Liver (tissue), 8 donors: ENCODE measurements at regions not wholly inside any gene's neighbourhood (a gene's known extent, or its start where the extent isn't known, plus 50 kb on each side); places are given as distances from the start of the nearest gene placed in this dataset.
"Not testable (repeated sequence)": the region's sequence is repeated elsewhere in the genome, so short reads cannot be mapped to it uniquely, and the experiment has no call there.

Source experiments
- DNase-seq: peaks from one replicate; pipeline ENCODE4 v3.0.0-alpha.2; 2017; ENCODE audit warnings: low spot score
- H3K27ac ChIP-seq, 2 donors: one replicate each; pipeline ENCODE4 v1.7.0; 2013; ENCODE audit warnings: inconsistent platforms in 2 of 2, low read length in 2 of 2, control low read depth in 1 of 2, low read depth in 1 of 2, mild to moderate bottlenecking in 1 of 2
- H3K27me3 ChIP-seq, 4 donors: one replicate each; pipeline versions ENCODE4 v1.6.1 to v1.7.0; 2013; ENCODE audit warnings: low read length in 3 of 4, inconsistent platforms in 1 of 4, mild to moderate bottlenecking in 1 of 4, moderate library complexity in 1 of 4; ENCODE audit not compliant: control insufficient read depth in 4 of 4, insufficient read depth in 4 of 4
- H3K36me3 ChIP-seq, 4 donors: one replicate each; pipeline versions ENCODE4 v1.6.1 to v1.7.0; 2013; ENCODE audit warnings: low read length in 3 of 4, mild to moderate bottlenecking in 3 of 4, low read depth in 1 of 4, moderate library complexity in 1 of 4; ENCODE audit not compliant: control insufficient read depth in 4 of 4, insufficient read depth in 3 of 4
- H3K4me1 ChIP-seq, 4 donors: one replicate each; pipeline versions ENCODE4 v1.6.1 to v1.7.0; 2013; ENCODE audit warnings: low read length in 3 of 4, mild to moderate bottlenecking in 3 of 4, moderate library complexity in 1 of 4; ENCODE audit not compliant: control insufficient read depth in 4 of 4, insufficient read depth in 4 of 4
- H3K4me3 ChIP-seq, 3 donors: one replicate each; pipeline versions ENCODE4 v1.6.1 to v1.7.0; 2013; ENCODE audit warnings: low read length in 3 of 3, control low read depth in 1 of 3, low read depth in 1 of 3, mild to moderate bottlenecking in 1 of 3
- H3K9ac ChIP-seq, 2 donors: one replicate each; pipeline ENCODE4 v1.7.0; 2013; ENCODE audit warnings: low read length in 2 of 2, mild to moderate bottlenecking in 2 of 2, moderate library complexity in 2 of 2, control low read depth in 1 of 2, low read depth in 1 of 2
- H3K9me3 ChIP-seq, 4 donors: one replicate each; pipeline versions ENCODE4 v1.6.1 to v1.7.0; 2013; ENCODE audit warnings: low read length in 3 of 4; ENCODE audit not compliant: control insufficient read depth in 4 of 4
- FOXA1 ChIP-seq: IDR thresholded peaks from 2 replicates; pipeline ENCODE4 v1.6.1; 2016; ENCODE audit warnings: antibody characterized with exemption
- FOXA2 ChIP-seq: IDR thresholded peaks from 2 replicates; pipeline ENCODE4 v1.6.1; 2016; ENCODE audit warnings: antibody characterized with exemption
- GABPA ChIP-seq, 2 donors: IDR thresholded peaks in 1 of 2; conservative IDR thresholded peaks in 1 of 2; 2 replicates each; pipeline ENCODE4 v1.6.1; 2016; ENCODE audit warnings: antibody characterized with exemption in 2 of 2, mild to moderate bottlenecking in 1 of 2, moderate library complexity in 1 of 2
- HNF4A ChIP-seq, 2 donors: conservative IDR thresholded peaks; 2 replicates each; pipeline ENCODE4 v1.6.1; 2016; ENCODE audit warnings: antibody characterized with exemption in 2 of 2, mild to moderate bottlenecking in 2 of 2
- HNF4G ChIP-seq: IDR thresholded peaks from 2 replicates; pipeline ENCODE4 v1.6.1; 2016; ENCODE audit warnings: antibody characterized with exemption
- JUND ChIP-seq, 2 donors: IDR thresholded peaks; 2 replicates each; pipeline ENCODE4 v1.6.1; 2016; ENCODE audit warnings: antibody characterized with exemption in 2 of 2
- RAD21 ChIP-seq, 2 donors: IDR thresholded peaks; 2 replicates each; pipeline ENCODE4 v1.6.1; 2016; ENCODE audit warnings: antibody characterized with exemption in 2 of 2, mild to moderate bottlenecking in 2 of 2
- RXRA ChIP-seq, 2 donors: IDR thresholded peaks; 2 replicates each; pipeline ENCODE4 v1.6.1; 2017 to 2018; ENCODE audit warnings: antibody characterized with exemption in 2 of 2, mild to moderate bottlenecking in 1 of 2
- SP1 ChIP-seq: IDR thresholded peaks from 2 replicates; pipeline ENCODE4 v1.6.1; 2018; ENCODE audit warnings: antibody characterized with exemption, mild to moderate bottlenecking
- TAF1 ChIP-seq: conservative IDR thresholded peaks from 2 replicates; pipeline ENCODE4 v1.6.1; 2016; ENCODE audit warnings: antibody characterized with exemption, mild to moderate bottlenecking
- YY1 ChIP-seq: IDR thresholded peaks from 2 replicates; pipeline ENCODE4 v1.6.1; 2016; ENCODE audit warnings: antibody characterized with exemption, mild to moderate bottlenecking
- WGBS: extraction: QIAGEN DNeasy Blood & Tissue Kit; methylation state at CpG from one replicate; pipeline ENCODE4 v1.1.7; 2013; 5-methylcytosine and 5-hydroxymethylcytosine counted together
- TF ChIP-seq, protein P1 (sequence below): IDR thresholded peaks from 2 replicates; pipeline ENCODE4 v1.6.1; 2016; ENCODE audit warnings: antibody characterized with exemption
- TF ChIP-seq, protein P2 (sequence below): fragments of 150-350 bp; IDR thresholded peaks from 2 replicates; pipeline ENCODE4 v1.5.1; 2017; ENCODE audit warnings: improper control_type of control experiment, low read depth, low read length; ENCODE audit not compliant: missing input control
- donor health status: healthy.
- donor health status: healthy.
- donor health status: healthy.
- donor health status: healthy.
- donor health status: healthy.

DNA sequence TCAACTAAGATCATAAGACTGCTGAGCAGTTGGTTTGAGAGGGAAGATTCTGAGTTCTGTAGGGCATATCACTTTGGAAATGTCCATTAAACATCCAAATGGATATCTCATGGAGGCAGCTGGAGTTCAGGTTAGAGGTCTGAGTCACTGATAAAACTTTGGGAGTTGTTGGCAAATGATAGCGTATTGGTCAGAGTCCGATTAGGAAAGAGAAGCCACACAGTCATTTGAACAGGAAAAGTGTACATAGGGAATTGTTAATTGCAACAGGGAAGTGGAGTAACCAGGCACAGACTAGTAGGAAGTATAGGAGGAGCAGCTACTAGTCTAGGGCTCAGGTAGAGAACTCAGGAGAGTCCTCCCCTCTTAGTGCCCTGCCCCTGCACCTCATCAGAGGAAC is 126.6 kb upstream of the PTPN20 start:
- H3K9ac ChIP-seq, H3K9me3 ChIP-seq, H3K4me3 ChIP-seq, H3K27me3 ChIP-seq, H3K4me1 ChIP-seq, H3K36me3 ChIP-seq, DNase-seq: not testable (repeated sequence)
- 22% methylated on average over 2 of the region's 2 CpGs for WGBS
- TF ChIP-seq YY1: peak; percentile 39
- TF ChIP-seq FOXA2: peak; percentile 30
- peak; percentile 22 for TF ChIP-seq HNF4G
- peak; percentile 14 for TF ChIP-seq FOXA1
- TF ChIP-seq JUND (IDR thresholded peaks at IDR 0.05): peak; percentile 48 to 57
- TF ChIP-seq, protein P1, sequence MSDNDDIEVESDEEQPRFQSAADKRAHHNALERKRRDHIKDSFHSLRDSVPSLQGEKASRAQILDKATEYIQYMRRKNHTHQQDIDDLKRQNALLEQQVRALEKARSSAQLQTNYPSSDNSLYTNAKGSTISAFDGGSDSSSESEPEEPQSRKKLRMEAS: peak; percentile 62
- TF ChIP-seq SP1: peak; percentile 41
- peak; percentile 64 to 67 for TF ChIP-seq HNF4A (conservative IDR thresholded peaks at IDR 0.05)
- TF ChIP-seq RXRA (IDR thresholded peaks at IDR 0.05): peak in 1 of 2 donors; percentile 49
- peak overlapping the region; percentile 46 to 61 for H3K27ac ChIP-seq

DNA sequence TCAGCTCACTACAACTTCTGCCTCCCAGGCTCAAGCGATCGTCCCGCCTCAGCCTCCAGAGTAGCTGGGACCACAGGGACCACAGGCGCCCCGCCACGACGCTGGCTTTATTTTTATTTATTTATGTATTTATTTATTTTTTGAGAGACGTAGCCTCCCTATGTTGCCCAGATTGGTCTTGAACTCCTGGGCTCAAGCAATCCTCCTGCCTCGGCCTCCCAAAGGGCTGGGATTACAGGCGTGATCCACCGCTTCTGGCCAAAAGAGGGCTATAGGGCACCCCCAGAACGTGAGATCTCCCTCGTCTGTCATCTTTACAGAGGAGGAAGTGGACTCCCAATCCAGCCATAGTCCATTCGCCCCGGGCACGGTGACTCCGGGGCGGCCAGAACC is 125.1 kb upstream of the PTPN20 start:
- not testable (repeated sequence) for H3K27me3 ChIP-seq, H3K9me3 ChIP-seq, DNase-seq, H3K36me3 ChIP-seq, H3K4me1 ChIP-seq
- H3K27ac ChIP-seq: peak overlapping the region; percentile 62 to 73
- H3K9ac ChIP-seq: peak overlapping the region in 1 of 2 donors; percentile 53
- H3K4me3 ChIP-seq: peak overlapping the region in 2 of 3 donors; percentile 11 to 51
- 56% methylated on average over 13 of the region's 18 CpGs for WGBS

DNA sequence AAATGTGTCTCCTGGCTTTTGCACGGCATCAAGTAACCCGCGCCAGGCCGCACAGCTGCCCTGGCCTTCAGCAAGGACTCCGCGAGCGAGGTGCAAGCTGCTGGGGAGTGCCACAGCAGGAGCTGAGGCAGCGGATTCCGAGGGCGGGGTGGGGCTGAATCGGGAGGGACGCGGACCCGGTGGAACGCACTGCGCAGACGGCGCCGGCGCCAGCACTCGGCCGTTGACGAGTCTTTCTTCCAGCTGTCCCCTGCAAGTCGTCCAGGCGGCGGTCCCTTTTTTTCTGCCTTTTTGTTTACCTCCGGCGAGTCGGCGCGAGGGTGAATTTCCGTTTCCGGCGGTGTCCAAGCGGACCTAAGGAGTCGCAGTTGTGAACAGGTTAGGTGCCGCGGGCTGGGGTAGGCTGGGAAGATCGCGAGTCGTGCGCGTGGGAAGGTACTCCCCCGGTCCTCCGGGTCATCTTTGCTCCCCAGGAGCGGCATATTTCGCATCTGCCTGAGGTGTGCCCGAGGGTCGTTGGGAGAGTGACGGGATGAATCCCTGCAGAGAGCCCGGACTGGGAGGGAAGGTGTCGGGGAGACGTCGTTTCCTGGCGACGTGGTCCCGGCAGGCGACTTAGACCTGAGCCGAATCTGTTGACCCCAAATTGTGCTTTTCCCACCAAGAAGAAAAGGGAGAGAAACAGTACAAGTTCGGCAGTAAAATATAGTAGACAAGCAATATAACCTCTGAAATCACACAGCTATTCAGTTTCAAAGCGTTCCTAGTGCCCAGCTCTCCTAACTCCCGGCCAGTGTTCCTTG is 124.5 kb upstream of the PTPN20 start:
- under 1% methylated on average over 41 of the region's 62 CpGs for WGBS
- peak overlapping the region; percentile 11 to 74 for H3K9ac ChIP-seq

DNA sequence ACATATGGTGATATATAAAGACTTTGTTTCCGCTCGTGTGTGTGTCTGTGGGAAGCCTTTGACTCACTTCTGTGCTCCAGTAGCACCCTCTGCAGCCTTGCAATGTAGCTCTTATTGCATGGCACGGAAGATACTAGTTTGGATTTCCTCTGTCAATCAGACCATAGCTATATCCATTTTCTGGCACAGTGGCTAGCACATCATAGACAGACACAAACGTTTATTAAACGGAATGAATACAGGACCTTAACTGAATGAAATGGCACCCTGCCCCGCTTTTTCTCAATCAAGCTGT is 124.0 kb upstream of the PTPN20 start:
- no peak for TF ChIP-seq TAF1
- TF ChIP-seq FOXA2: no peak
- peak in 1 of 2 donors; percentile 2 for TF ChIP-seq RXRA (IDR thresholded peaks at IDR 0.05)
- peak; percentile 67 to 69 for TF ChIP-seq RAD21 (IDR thresholded peaks at IDR 0.05)
- TF ChIP-seq, protein P2, sequence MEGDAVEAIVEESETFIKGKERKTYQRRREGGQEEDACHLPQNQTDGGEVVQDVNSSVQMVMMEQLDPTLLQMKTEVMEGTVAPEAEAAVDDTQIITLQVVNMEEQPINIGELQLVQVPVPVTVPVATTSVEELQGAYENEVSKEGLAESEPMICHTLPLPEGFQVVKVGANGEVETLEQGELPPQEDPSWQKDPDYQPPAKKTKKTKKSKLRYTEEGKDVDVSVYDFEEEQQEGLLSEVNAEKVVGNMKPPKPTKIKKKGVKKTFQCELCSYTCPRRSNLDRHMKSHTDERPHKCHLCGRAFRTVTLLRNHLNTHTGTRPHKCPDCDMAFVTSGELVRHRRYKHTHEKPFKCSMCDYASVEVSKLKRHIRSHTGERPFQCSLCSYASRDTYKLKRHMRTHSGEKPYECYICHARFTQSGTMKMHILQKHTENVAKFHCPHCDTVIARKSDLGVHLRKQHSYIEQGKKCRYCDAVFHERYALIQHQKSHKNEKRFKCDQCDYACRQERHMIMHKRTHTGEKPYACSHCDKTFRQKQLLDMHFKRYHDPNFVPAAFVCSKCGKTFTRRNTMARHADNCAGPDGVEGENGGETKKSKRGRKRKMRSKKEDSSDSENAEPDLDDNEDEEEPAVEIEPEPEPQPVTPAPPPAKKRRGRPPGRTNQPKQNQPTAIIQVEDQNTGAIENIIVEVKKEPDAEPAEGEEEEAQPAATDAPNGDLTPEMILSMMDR: peak; percentile 19
- no peak for TF ChIP-seq YY1
- H3K9ac ChIP-seq: peak overlapping the region; percentile 11 to 74
- DNase-seq: no peak
- peak overlapping the region; percentile 50 to 92 (median 71) for H3K4me3 ChIP-seq
- no peaks in the 10 kb centered on the region for H3K27me3 ChIP-seq
- no peaks in the 10 kb centered on the region for H3K9me3 ChIP-seq
- 9% methylated on average over 6 of the region's 6 CpGs for WGBS
- peaks cover 0 to 4% (median 0%) of the 10 kb centered on the region in 4 donors for H3K36me3 ChIP-seq
- H3K27ac ChIP-seq: peak overlapping the region; percentile 62 to 73
- peaks cover 0 to 4% (median under 1%) of the 10 kb centered on the region in 4 donors for H3K4me1 ChIP-seq

More for the DNA sequence above, 124.5 kb upstream of the PTPN20 start:
- Histone ChIP-seq H3K27ac (peak overlapping the region; percentile 62 to 73), H3K4me3 (peak overlapping the region; percentile 51 to 92 (median 71))
- H3K27me3 ChIP-seq, H3K4me1 ChIP-seq, H3K36me3 ChIP-seq, H3K9me3 ChIP-seq: not testable (repeated sequence)
- TF ChIP-seq, protein P1: peak; percentile 12
- peak in 1 of 2 donors; percentile 19 for TF ChIP-seq RAD21 (IDR thresholded peaks at IDR 0.05)
- TF ChIP-seq SP1: peak; percentile 11
- TF ChIP-seq RXRA (IDR thresholded peaks at IDR 0.05): peak in 1 of 2 donors; percentile 3
- peak; percentile 74 to 85 for TF ChIP-seq GABPA (IDR thresholded peaks at IDR 0.05 in 1 of 2, conservative IDR thresholded peaks at IDR 0.05 in 1 of 2)
- DNase-seq: peak; percentile 83

DNA sequence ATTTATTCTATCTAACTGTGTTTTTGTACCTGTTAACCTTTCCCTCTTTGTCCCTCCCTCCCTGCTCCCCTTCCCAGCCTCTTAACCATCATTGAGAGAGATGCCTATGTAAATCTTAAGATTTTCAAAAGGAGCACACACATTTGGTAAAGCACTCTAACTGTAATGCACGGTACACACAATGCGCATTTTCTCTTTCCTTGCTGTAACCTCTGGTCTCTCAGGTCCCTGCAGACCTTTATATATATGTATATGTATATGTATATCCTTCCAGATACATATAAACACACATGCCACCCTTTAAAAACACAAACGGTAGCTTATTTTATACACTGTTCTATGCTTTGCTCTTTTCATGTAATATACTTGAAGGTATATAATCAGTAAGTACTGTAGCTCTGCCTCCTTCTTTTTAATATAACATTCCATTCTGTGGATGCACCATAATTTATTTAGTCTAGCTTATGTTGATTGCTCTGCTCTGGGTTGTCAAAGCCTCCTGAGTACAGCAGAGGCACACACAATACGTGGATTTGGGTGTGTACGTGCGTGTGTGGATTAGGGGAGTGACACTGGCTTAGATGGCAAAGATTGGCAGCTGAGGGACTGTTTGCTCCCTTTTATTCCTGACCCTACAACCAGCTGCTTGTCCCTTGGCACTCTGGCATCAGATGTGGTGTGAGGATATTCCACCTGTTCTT is 118.4 kb upstream of the PTPN20 start:
- H3K9ac ChIP-seq, H3K4me3 ChIP-seq, H3K27ac ChIP-seq, H3K4me1 ChIP-seq, H3K9me3 ChIP-seq, H3K36me3 ChIP-seq, H3K27me3 ChIP-seq, DNase-seq: not testable (repeated sequence)
- 93% methylated on average over 3 of the region's 6 CpGs for WGBS
